ENCODE measurements at regions not wholly inside any gene's neighbourhood (a gene's known extent, or its start where the extent isn't known, plus 50 kb on each side); places are given as distances from the start of the nearest gene placed in this dataset.

DNA sequence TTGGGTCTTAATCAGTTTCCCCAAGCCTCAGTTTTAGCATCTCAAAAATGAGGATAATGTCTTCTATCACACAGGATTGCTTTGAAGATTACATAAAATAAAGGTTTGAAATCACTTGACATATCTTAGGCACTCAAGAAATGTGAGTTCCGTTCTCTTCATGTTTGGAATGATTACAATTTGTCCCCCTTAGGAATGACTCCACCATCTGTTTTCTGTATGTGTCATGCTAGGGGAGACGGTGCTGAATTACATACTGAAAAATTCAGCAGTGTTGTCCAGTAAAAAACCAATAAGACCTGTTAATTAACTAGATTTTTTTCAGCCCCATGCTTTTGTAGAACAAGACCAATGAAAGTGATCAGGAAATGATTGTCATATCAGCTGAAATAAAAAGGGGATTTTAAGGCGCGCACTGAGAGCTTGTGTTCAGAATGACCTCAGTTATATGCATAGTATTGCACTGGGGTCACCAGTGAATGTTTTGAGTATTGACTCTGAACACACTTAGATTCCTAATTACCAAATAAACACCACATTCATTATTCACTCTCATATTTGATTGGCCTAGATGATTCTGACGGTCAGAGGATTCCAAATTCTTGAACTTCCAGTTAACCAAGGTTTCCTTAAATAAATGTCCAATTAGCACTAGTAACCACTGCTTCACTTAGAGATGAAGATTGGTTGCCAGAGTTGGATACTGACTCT, 114.5 kb upstream of the KCNK2 start:
- TF ChIP-seq JUND (IDR thresholded peaks at IDR 0.05) (no peak), SP1 (IDR thresholded peaks at IDR 0.05) (no peak), GABPA (IDR thresholded peaks at IDR 0.05 in 1 of 2, conservative IDR thresholded peaks at IDR 0.05 in 1 of 2) (no peak)
- TF ChIP-seq, protein P1, sequence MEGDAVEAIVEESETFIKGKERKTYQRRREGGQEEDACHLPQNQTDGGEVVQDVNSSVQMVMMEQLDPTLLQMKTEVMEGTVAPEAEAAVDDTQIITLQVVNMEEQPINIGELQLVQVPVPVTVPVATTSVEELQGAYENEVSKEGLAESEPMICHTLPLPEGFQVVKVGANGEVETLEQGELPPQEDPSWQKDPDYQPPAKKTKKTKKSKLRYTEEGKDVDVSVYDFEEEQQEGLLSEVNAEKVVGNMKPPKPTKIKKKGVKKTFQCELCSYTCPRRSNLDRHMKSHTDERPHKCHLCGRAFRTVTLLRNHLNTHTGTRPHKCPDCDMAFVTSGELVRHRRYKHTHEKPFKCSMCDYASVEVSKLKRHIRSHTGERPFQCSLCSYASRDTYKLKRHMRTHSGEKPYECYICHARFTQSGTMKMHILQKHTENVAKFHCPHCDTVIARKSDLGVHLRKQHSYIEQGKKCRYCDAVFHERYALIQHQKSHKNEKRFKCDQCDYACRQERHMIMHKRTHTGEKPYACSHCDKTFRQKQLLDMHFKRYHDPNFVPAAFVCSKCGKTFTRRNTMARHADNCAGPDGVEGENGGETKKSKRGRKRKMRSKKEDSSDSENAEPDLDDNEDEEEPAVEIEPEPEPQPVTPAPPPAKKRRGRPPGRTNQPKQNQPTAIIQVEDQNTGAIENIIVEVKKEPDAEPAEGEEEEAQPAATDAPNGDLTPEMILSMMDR (IDR thresholded peaks at IDR 0.05; ENCODE audit: low read depth, low read length, missing input control) = no peak
- TF ChIP-seq, protein P2, sequence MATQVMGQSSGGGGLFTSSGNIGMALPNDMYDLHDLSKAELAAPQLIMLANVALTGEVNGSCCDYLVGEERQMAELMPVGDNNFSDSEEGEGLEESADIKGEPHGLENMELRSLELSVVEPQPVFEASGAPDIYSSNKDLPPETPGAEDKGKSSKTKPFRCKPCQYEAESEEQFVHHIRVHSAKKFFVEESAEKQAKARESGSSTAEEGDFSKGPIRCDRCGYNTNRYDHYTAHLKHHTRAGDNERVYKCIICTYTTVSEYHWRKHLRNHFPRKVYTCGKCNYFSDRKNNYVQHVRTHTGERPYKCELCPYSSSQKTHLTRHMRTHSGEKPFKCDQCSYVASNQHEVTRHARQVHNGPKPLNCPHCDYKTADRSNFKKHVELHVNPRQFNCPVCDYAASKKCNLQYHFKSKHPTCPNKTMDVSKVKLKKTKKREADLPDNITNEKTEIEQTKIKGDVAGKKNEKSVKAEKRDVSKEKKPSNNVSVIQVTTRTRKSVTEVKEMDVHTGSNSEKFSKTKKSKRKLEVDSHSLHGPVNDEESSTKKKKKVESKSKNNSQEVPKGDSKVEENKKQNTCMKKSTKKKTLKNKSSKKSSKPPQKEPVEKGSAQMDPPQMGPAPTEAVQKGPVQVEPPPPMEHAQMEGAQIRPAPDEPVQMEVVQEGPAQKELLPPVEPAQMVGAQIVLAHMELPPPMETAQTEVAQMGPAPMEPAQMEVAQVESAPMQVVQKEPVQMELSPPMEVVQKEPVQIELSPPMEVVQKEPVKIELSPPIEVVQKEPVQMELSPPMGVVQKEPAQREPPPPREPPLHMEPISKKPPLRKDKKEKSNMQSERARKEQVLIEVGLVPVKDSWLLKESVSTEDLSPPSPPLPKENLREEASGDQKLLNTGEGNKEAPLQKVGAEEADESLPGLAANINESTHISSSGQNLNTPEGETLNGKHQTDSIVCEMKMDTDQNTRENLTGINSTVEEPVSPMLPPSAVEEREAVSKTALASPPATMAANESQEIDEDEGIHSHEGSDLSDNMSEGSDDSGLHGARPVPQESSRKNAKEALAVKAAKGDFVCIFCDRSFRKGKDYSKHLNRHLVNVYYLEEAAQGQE (IDR thresholded peaks at IDR 0.05) = no peak

Measured in liver (tissue), 3 donors.